ENCODE measurements at regions not wholly inside any gene's neighbourhood (a gene's known extent, or its start where the extent isn't known, plus 50 kb on each side); places are given as distances from the start of the nearest gene placed in this dataset.

GRCh38 chr6:40695750-40696415 is 108.7 kb upstream of the LRFN2 start:
- Histone ChIP-seq H3K23me2 (ENCODE audit: low read depth, low read length) (no peaks in the 10 kb centered on the region), H2BK15ac (ENCODE audit: low read length) (peak overlapping the region; percentile 66; the same call in 1 of the 2 replicates), H3K79me2 (ENCODE audit: control insufficient read depth in 1 of 2, insufficient read depth in 2 of 2, low read length in 2 of 2) (no peaks in the 10 kb centered on the region), H3K9me3 (ENCODE audit: insufficient read depth in 2 of 2, low read depth in 1 of 2, low read length in 1 of 2) (no peaks in the 10 kb centered on the region), H3K27me3 (replicated peaks in 1 of 4; ENCODE audit: control insufficient read depth in 3 of 4, extremely low read depth in 1 of 4, insufficient read depth in 3 of 4, low read length in 3 of 4) (no peaks in the 10 kb centered on the region), H4K20me1 (replicated peaks in 1 of 2; ENCODE audit: control insufficient read depth in 1 of 2, insufficient read depth in 2 of 2, low read length in 2 of 2) (no peaks in the 10 kb centered on the region), H2BK120ac (replicated peaks; ENCODE audit: low read depth, low read length) (no peak overlapping the region), H4K91ac (replicated peaks; ENCODE audit: insufficient read length, low read length) (no peak overlapping the region), H3K4ac (replicated peaks; ENCODE audit: insufficient read length, low read depth, low read length) (no peak overlapping the region), H3K4me1 (replicated peaks in 1 of 4; ENCODE audit: control insufficient read depth in 3 of 4, insufficient read depth in 4 of 4, low read length in 3 of 4) (peaks cover 0 to 3% (median 0%) of the 10 kb centered on the region in 4 experiments; a peak in 1 of 7 replicates), H3K14ac (ENCODE audit: insufficient read length) (no peak overlapping the region), H3K23ac (ENCODE audit: insufficient read length) (no peak overlapping the region), H4K8ac (ENCODE audit: extremely low read depth, insufficient read depth, low read length) (0 out of 2 replicates have a peak overlapping the region, but pooled peaks have one; percentile 22), H3K27ac (ENCODE audit: low read depth, low read length) (no peak overlapping the region), H3K4me2 (ENCODE audit: insufficient read depth in 1 of 2, low read depth in 2 of 2, low read length in 2 of 2) (no peak overlapping the region), H3K36me3 (ENCODE audit: control insufficient read depth in 2 of 4, insufficient read depth in 4 of 4, low read length in 3 of 4) (no peaks in the 10 kb centered on the region), H2BK5ac (ENCODE audit: low read depth, low read length) (no peak overlapping the region), H2BK12ac (ENCODE audit: low read depth, low read length) (no peak overlapping the region), H2BK20ac (ENCODE audit: low read length) (no peak overlapping the region), H3K56ac (replicated peaks; ENCODE audit: insufficient read length, low read depth, low read length) (no peak overlapping the region), H3K79me1 (ENCODE audit: low read depth, low read length) (no peaks in the 10 kb centered on the region), H3K9ac (replicated peaks in 1 of 4; ENCODE audit: extremely low read depth in 1 of 4, low read depth in 3 of 4, low read length in 3 of 4) (no peak overlapping the region), H4K5ac (ENCODE audit: insufficient read length, low read depth, low read length) (no peak overlapping the region), H3K18ac (ENCODE audit: extremely low read depth, low read length) (no peak overlapping the region), H2AK5ac (ENCODE audit: low read depth, low read length) (no peak overlapping the region), H3K4me3 (ENCODE audit: extremely low read depth in 1 of 4, insufficient read depth in 2 of 4, low read depth in 3 of 4, low read length in 4 of 4) (no peak overlapping the region), H2AFZ (ENCODE audit: low read length) (peak overlapping the region; percentile 85; the same call in 1 of the 2 replicates)
- DNase-seq (ENCODE audit: low read depth in 1 of 2, low spot score in 2 of 2) = no peak
- WGBS, 2 experiments (ENCODE audit: extremely low coverage in 1 of 2, insufficient coverage in 1 of 2, insufficient read length in 1 of 2, insufficient replicate concordance in 2 of 2, low coverage in 1 of 2, low lambda C conversion rate in 2 of 2, missing lambda C conversion rate in 1 of 2) = 85% methylated on average over 8 of the region's 8 CpGs; no CpG with 5 or more reads in 1 of the 2 experiments
- no peak for FAIRE-seq
- ChIA-PET CTCF (ENCODE audit: partially characterized antibody) (interaction anchor here (1.1 to 2.5 kb wide), 10 partner anchors 10 to 367 kb away, joined by 3 to 8 read pairs (median 4); no protein-coding TSS in a partner anchor), POLR2A (ENCODE audit: partially characterized antibody) (interaction anchor here (2.2 kb wide), 1 partner anchor 13 kb away, joined by 5 read pairs; no protein-coding TSS in a partner anchor)
- no peak for TF ChIP-seq HDAC2 (IDR thresholded peaks at IDR 0.05; ENCODE audit: borderline replicate concordance in 1 of 2, low read depth in 2 of 2, low read length in 2 of 2)
- no peak for TF ChIP-seq TEAD4 (IDR thresholded peaks at IDR 0.05; ENCODE audit: low read depth, low read length)
- TF ChIP-seq BCL11A (IDR thresholded peaks at IDR 0.05; ENCODE audit: low read depth in 2 of 2, low read length in 2 of 2) = no peak
- TF ChIP-seq PHF8 (conservative IDR thresholded peaks at IDR 0.05; ENCODE audit: low read depth, low read length) = no peak
- TF ChIP-seq EP300 (IDR thresholded peaks at IDR 0.05; ENCODE audit: borderline replicate concordance in 1 of 2, low read depth in 2 of 2, low read length in 2 of 2) = no peak
- no peak for TF ChIP-seq EGR1 (IDR thresholded peaks at IDR 0.05; ENCODE audit: borderline replicate concordance, low read depth, low read length)
- TF ChIP-seq CEBPB (IDR thresholded peaks at IDR 0.05; ENCODE audit: low read depth, low read length) = no peak
- no peak for TF ChIP-seq MAFK (IDR thresholded peaks at IDR 0.05; ENCODE audit: low read depth, low read length)
- no peak for TF ChIP-seq RBBP5 (IDR thresholded peaks at IDR 0.05; ENCODE audit: borderline replicate concordance, low read depth, low read length)
- no peak for TF ChIP-seq SIX5 (IDR thresholded peaks at IDR 0.05; ENCODE audit: low read depth, low read length)
- no peak for TF ChIP-seq CREB1 (IDR thresholded peaks at IDR 0.05)
- TF ChIP-seq SUZ12 (IDR thresholded peaks at IDR 0.05; ENCODE audit: low read length) = no peak
- TF ChIP-seq CTBP2 (IDR thresholded peaks at IDR 0.05; ENCODE audit: borderline replicate concordance, insufficient read depth, insufficient read length, low read length) = no peak
